Ovary (tissue), 3 donors: ENCODE measurements at regions not wholly inside any gene's neighbourhood (a gene's known extent, or its start where the extent isn't known, plus 50 kb on each side); places are given as distances from the start of the nearest gene placed in this dataset.

ENCODE experiments used
- CTCF ChIP-seq, 3 donors: fragments of 450-650 bp in 2 of 3; fragments of 200-600 bp in 1 of 3; IDR thresholded peaks; one replicate each; pipeline versions ENCODE4 v1.5.1 to v1.8.0; 2016 to 2022; ENCODE audit warnings: antibody characterized with exemption in 3 of 3, mild to moderate bottlenecking in 1 of 3
- POLR2A ChIP-seq: fragments of 450-650 bp; IDR thresholded peaks from one replicate; pipeline ENCODE4 v1.6.1; 2017; ENCODE audit warnings: antibody characterized with exemption, mild to moderate bottlenecking, moderate library complexity
- donor health status: DM: no; HTN: no; CAD: no.

- TF ChIP-seq POLR2A (no peak), CTCF (IDR thresholded peaks at IDR 0.05) (no peak)
These were observed 214.9 kb upstream of the SEMA6A start for GRCh38 chr5:116789522-116789921.
